ENCODE measurements at regions not wholly inside any gene's neighbourhood (a gene's known extent, or its start where the extent isn't known, plus 50 kb on each side); places are given as distances from the start of the nearest gene placed in this dataset.
"Not testable (repeated sequence)": the region's sequence is repeated elsewhere in the genome, so short reads cannot be mapped to it uniquely, and the experiment has no call there.

GRCh38 chr3:162586591-162586990, 1090.0 kb downstream of the OTOL1 start:
- DNase-seq, result no peak

GRCh38 chr3:162597226-162597625, 1100.6 kb downstream of the OTOL1 start:
- no peak for DNase-seq

- not testable (repeated sequence) for DNase-seq
These were observed 1101.9 kb downstream of the OTOL1 start for GRCh38 chr3:162598500-162598899.

- not testable (repeated sequence) for DNase-seq
These were observed 1103.1 kb downstream of the OTOL1 start for GRCh38 chr3:162599742-162600141.

GRCh38 chr3:162601101-162601670, 1104.6 kb downstream of the OTOL1 start:
- no peak for DNase-seq

- no peak for DNase-seq
These were observed 1106.0 kb downstream of the OTOL1 start for GRCh38 chr3:162602619-162603018.

GRCh38 chr3:162605651-162606204, 1109.1 kb downstream of the OTOL1 start:
- DNase-seq, result no peak

- no peak for DNase-seq
These were observed 1113.7 kb downstream of the OTOL1 start for GRCh38 chr3:162610261-162610660.

- no peak for DNase-seq
These were observed 1116.4 kb downstream of the OTOL1 start for GRCh38 chr3:162612991-162613390.

GRCh38 chr3:162626172-162626571, 1129.6 kb downstream of the OTOL1 start:
- no peak for DNase-seq

GRCh38 chr3:162628531-162628930, 1131.9 kb downstream of the OTOL1 start:
- no peak for DNase-seq

- DNase-seq, result no peak
These were observed 1132.8 kb downstream of the OTOL1 start for GRCh38 chr3:162629372-162629771.

- DNase-seq, result no peak
These were observed 1136.1 kb downstream of the OTOL1 start for GRCh38 chr3:162632672-162633071.

- DNase-seq, result not testable (repeated sequence)
These were observed 1143.6 kb downstream of the OTOL1 start for GRCh38 chr3:162640208-162640607.

- DNase-seq, result no peak
These were observed 1144.7 kb downstream of the OTOL1 start for GRCh38 chr3:162641317-162641716.

GRCh38 chr3:162641907-162642306, 1145.3 kb downstream of the OTOL1 start:
- no peak for DNase-seq

- no peak for DNase-seq
These were observed 1146.6 kb downstream of the OTOL1 start for GRCh38 chr3:162643245-162643644.

GRCh38 chr3:162647321-162647720, 1150.7 kb downstream of the OTOL1 start:
- DNase-seq, result no peak

- DNase-seq, result no peak
These were observed 1161.4 kb downstream of the OTOL1 start for GRCh38 chr3:162658003-162658402.

GRCh38 chr3:162665684-162666391, 1169.2 kb downstream of the OTOL1 start:
- no peak for DNase-seq

GRCh38 chr3:162666835-162667234, 1170.2 kb downstream of the OTOL1 start:
- no peak for DNase-seq

- DNase-seq, result no peak
These were observed 1173.6 kb downstream of the OTOL1 start for GRCh38 chr3:162670181-162670580.

GRCh38 chr3:162677475-162677874, 1180.9 kb downstream of the OTOL1 start:
- no peak for DNase-seq

GRCh38 chr3:162678941-162679340, 1182.3 kb downstream of the OTOL1 start:
- DNase-seq, result no peak

GRCh38 chr3:162684260-162684659, 1187.7 kb downstream of the OTOL1 start:
- DNase-seq, result no peak

All from retina (tissue), 1 donor.